HUES64 (cell line): ENCODE measurements at regions not wholly inside any gene's neighbourhood (a gene's known extent, or its start where the extent isn't known, plus 50 kb on each side); places are given as distances from the start of the nearest gene placed in this dataset.
"Not testable (repeated sequence)": the region's sequence is repeated elsewhere in the genome, so short reads cannot be mapped to it uniquely, and the experiment has no call there.

Source experiments
- H3K27ac ChIP-seq: 2 replicates; pipeline ENCODE4 v1.7.0; 2013; ENCODE audit warnings: low read depth, low read length, inconsistent platforms
- H3K27me3 ChIP-seq: 2 replicates; pipeline ENCODE4 v1.6.1; 2013; ENCODE audit warnings: mild to moderate bottlenecking, low read length; ENCODE audit not compliant: insufficient read depth
- H3K36me3 ChIP-seq: 2 replicates; pipeline ENCODE4 v1.6.1; 2013; ENCODE audit warnings: mild to moderate bottlenecking, low read length; ENCODE audit not compliant: insufficient read depth
- H3K4me1 ChIP-seq: 2 replicates; pipeline ENCODE4 v1.6.1; 2013; ENCODE audit warnings: mild to moderate bottlenecking, low read length, moderate library complexity; ENCODE audit not compliant: insufficient read depth
- H3K4me3 ChIP-seq: 2 replicates; pipeline ENCODE4 v1.5.1; 2013; ENCODE audit warnings: mild to moderate bottlenecking, low read length, moderate library complexity
- H3K9ac ChIP-seq: 2 replicates; pipeline ENCODE4 v1.6.1; 2013; ENCODE audit warnings: mild to moderate bottlenecking, low read depth, low read length
- H3K9me3 ChIP-seq: 2 replicates; pipeline ENCODE4 v1.6.1; 2013; ENCODE audit warnings: low read depth, low read length; ENCODE audit not compliant: insufficient read depth
- WGBS: fragments of 150-250, 120-280 bp; methylation state at CpG from one replicate; pipeline ENCODE4 v1.1.7; 2013; ENCODE audit warnings: missing lambda C conversion rate; 5-methylcytosine and 5-hydroxymethylcytosine counted together

GRCh38 chr6:112401083-112401482 is 54.0 kb downstream of the RFPL4B start:
- no peak overlapping the region for H3K4me3 ChIP-seq
- no peaks in the 10 kb centered on the region for H3K27me3 ChIP-seq
- H3K4me1 ChIP-seq = peaks cover 13% of the 10 kb centered on the region
- no peaks in the 10 kb centered on the region for H3K36me3 ChIP-seq
- no peak overlapping the region for H3K27ac ChIP-seq
- WGBS = 100% methylated on average over 1 of the region's 1 CpG
- H3K9me3 ChIP-seq = peaks cover 23% of the 10 kb centered on the region
- H3K9ac ChIP-seq = no peak overlapping the region

DNA sequence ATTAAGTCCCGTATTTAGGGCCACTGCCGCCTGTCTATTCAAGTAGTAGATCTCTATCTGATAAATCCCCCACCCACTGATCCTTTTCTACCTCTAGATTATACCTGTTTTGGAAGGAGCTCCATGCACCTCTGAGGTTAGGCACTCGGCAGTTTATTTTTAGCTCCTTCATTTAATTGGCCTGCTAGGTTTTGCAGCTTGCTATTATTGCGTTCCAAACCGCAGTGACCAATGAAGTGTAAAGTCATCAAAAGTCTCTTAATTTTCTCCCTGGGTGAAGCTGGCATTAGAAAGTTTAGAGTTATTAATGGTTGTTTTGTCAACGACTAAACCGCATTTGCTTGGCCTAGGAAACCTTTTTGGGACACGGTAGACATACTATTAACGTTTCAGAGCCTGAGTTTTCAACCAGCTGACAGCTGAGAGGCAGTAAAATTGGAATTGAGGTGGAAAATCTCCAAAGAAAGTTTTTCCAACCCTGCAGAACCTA is 60.0 kb downstream of the RFPL4B start:
- WGBS = 94% methylated on average over 9 of the region's 9 CpGs
- H3K9ac ChIP-seq = no peak overlapping the region

GRCh38 chr6:112408522-112408921 is 61.4 kb downstream of the RFPL4B start:
- WGBS = 90% methylated on average over 10 of the region's 10 CpGs
- no peak overlapping the region for H3K9ac ChIP-seq
- no peak overlapping the region for H3K4me3 ChIP-seq

More for the DNA sequence above, 60.0 kb downstream of the RFPL4B start:
- Histone ChIP-seq H3K27ac (no peak overlapping the region), H3K36me3 (no peaks in the 10 kb centered on the region), H3K9me3 (no peaks in the 10 kb centered on the region), H3K4me3 (no peak overlapping the region), H3K4me1 (peaks cover 32% of the 10 kb centered on the region), H3K27me3 (no peaks in the 10 kb centered on the region)

GRCh38 chr6:112409311-112409710 is 62.2 kb downstream of the RFPL4B start:
- Histone ChIP-seq H3K9me3 (no peaks in the 10 kb centered on the region), H3K4me3 (no peak overlapping the region), H3K27ac (no peak overlapping the region), H3K9ac (no peak overlapping the region), H3K27me3 (no peaks in the 10 kb centered on the region), H3K36me3 (no peaks in the 10 kb centered on the region), H3K4me1 (peaks cover 37% of the 10 kb centered on the region)
- 83% methylated on average over 2 of the region's 2 CpGs for WGBS

More at GRCh38 chr6:112408522-112408921, 61.4 kb downstream of the RFPL4B start:
- H3K9me3 ChIP-seq = no peaks in the 10 kb centered on the region
- H3K27me3 ChIP-seq = no peaks in the 10 kb centered on the region
- H3K4me1 ChIP-seq = peaks cover 32% of the 10 kb centered on the region
- no peaks in the 10 kb centered on the region for H3K36me3 ChIP-seq
- no peak overlapping the region for H3K27ac ChIP-seq

GRCh38 chr6:112413780-112414179 is 66.7 kb downstream of the RFPL4B start:
- 47% methylated on average over 1 of the region's 1 CpG for WGBS
- H3K27me3 ChIP-seq = no peaks in the 10 kb centered on the region

DNA sequence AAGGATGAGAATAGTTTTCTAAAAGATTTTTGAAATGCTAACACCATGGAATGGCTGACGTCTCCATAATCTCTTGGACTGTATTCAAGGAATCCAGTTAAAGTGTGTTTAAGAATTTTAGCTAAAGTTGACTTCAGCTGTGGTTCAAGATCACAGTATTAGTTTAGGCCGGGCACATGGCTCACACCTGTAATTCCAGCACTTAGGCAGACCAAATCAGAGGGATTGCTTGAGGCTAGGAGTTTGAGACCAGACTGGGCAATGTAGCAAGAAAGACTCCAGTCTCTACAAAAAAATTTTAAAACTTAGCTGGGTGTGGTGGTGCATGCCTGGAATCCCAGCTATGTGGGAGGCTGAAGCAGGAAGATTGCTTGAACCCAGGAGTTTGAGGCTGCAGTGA is 68.2 kb downstream of the RFPL4B start:
- H3K27ac ChIP-seq = no peak overlapping the region
- no peak overlapping the region for H3K4me3 ChIP-seq
- H3K9me3 ChIP-seq = peaks cover 6% of the 10 kb centered on the region; the same call in 1 of the 2 replicates
- H3K4me1 ChIP-seq = peaks cover 5% of the 10 kb centered on the region; the same call in 1 of the 2 replicates
- H3K9ac ChIP-seq = no peak overlapping the region
- WGBS = 89% methylated on average over 2 of the region's 2 CpGs
- H3K36me3 ChIP-seq = no peaks in the 10 kb centered on the region
- H3K27me3 ChIP-seq = no peaks in the 10 kb centered on the region

More at GRCh38 chr6:112413780-112414179, 66.7 kb downstream of the RFPL4B start:
- peaks cover 12% of the 10 kb centered on the region; the same call in 1 of the 2 replicates for H3K4me1 ChIP-seq
- no peak overlapping the region for H3K27ac ChIP-seq
- no peaks in the 10 kb centered on the region for H3K36me3 ChIP-seq
- H3K9ac ChIP-seq = no peak overlapping the region
- no peak overlapping the region for H3K4me3 ChIP-seq
- H3K9me3 ChIP-seq = peaks cover 6% of the 10 kb centered on the region; the same call in 1 of the 2 replicates

GRCh38 chr6:112416866-112417265 is 69.7 kb downstream of the RFPL4B start:
- no peak overlapping the region for H3K27ac ChIP-seq
- H3K9me3 ChIP-seq = peaks cover 6% of the 10 kb centered on the region; the same call in 1 of the 2 replicates
- 97% methylated on average over 4 of the region's 4 CpGs for WGBS
- H3K4me1 ChIP-seq = peaks cover 5% of the 10 kb centered on the region; the same call in 1 of the 2 replicates
- H3K9ac ChIP-seq = no peak overlapping the region
- H3K27me3 ChIP-seq = no peaks in the 10 kb centered on the region
- H3K4me3 ChIP-seq = no peak overlapping the region
- H3K36me3 ChIP-seq = no peaks in the 10 kb centered on the region

DNA sequence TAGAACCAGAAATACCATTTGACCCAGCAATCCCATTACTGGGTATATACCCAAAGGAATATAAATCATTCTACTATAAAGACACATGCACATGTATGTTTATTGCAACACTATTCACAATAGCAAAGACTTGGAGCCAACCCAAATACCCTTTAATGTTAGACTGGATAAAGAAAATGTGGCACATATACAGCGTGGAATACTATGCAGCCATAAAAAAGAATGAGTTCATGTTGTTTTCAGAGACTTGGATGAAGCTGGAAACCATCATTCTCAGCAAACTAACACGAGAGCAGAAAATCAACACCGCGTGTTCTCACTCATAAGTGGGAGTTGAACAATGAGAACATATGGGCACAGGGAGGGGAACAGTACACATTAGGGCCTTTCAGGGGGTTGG is 79.9 kb downstream of the RFPL4B start:
- not testable (repeated sequence) for H3K27me3 ChIP-seq, H3K27ac ChIP-seq, H3K9me3 ChIP-seq, H3K36me3 ChIP-seq, H3K9ac ChIP-seq, H3K4me3 ChIP-seq, H3K4me1 ChIP-seq
- WGBS = 93% methylated on average over 4 of the region's 4 CpGs

DNA sequence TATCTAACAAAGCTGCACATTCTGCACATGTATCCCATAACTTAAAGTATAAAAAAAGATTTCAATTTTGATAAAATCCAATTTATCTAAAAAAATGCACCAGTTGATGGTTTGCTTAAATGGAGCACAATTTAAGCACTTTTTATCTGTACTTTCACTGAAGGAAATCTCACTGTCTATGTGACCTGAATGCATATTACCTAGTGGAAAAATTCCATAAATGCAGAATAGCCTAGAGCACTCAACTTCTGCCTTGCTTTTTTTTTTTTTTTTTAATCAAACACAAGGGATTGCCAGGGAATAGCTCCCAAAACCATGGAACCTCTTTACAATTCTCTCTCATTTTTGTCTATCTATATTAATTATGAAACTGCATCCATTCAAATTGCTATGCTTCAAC is 80.4 kb downstream of the RFPL4B start:
- no peaks in the 10 kb centered on the region for H3K9me3 ChIP-seq
- no peaks in the 10 kb centered on the region for H3K4me1 ChIP-seq
- H3K27me3 ChIP-seq = no peaks in the 10 kb centered on the region
- no peak overlapping the region for H3K9ac ChIP-seq
- H3K4me3 ChIP-seq = no peak overlapping the region
- H3K27ac ChIP-seq = no peak overlapping the region
- H3K36me3 ChIP-seq = no peaks in the 10 kb centered on the region

DNA sequence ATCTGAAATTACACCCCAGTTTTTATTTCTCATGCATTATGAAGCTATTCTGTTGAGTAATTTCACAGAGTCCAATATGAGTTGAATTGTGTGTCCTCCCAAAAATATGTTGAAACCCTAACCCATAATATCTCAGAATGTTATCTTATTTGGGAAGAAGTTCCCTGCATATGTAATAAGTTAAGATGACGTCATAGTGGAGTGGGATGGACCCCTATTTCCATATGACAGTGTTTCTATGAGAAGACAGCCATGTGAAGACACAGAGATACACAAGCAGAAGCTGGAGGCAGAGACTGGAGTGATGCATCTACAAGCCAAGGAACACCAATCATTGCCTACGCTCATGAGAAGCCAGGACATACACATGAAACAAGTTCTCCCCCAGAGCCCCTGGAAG is 81.3 kb downstream of the RFPL4B start:
- H3K4me1 ChIP-seq = no peaks in the 10 kb centered on the region
- H3K9ac ChIP-seq = no peak overlapping the region
- H3K4me3 ChIP-seq = no peak overlapping the region
- WGBS = 97% methylated on average over 2 of the region's 2 CpGs
- no peaks in the 10 kb centered on the region for H3K9me3 ChIP-seq
- H3K36me3 ChIP-seq = no peaks in the 10 kb centered on the region
- H3K27me3 ChIP-seq = no peaks in the 10 kb centered on the region
- H3K27ac ChIP-seq = no peak overlapping the region

GRCh38 chr6:112429226-112429625 is 82.1 kb downstream of the RFPL4B start:
- Histone ChIP-seq H3K9ac (no peak overlapping the region), H3K4me3 (no peak overlapping the region), H3K4me1 (no peaks in the 10 kb centered on the region), H3K36me3 (no peaks in the 10 kb centered on the region), H3K27ac (no peak overlapping the region), H3K27me3 (no peaks in the 10 kb centered on the region), H3K9me3 (no peaks in the 10 kb centered on the region)
- WGBS = 91% methylated on average over 3 of the region's 3 CpGs

- 100% methylated on average over 2 of the region's 2 CpGs for WGBS
- no peaks in the 10 kb centered on the region for H3K27me3 ChIP-seq
- no peaks in the 10 kb centered on the region for H3K4me1 ChIP-seq
- H3K27ac ChIP-seq = no peak overlapping the region
- H3K4me3 ChIP-seq = no peak overlapping the region
- H3K36me3 ChIP-seq = no peaks in the 10 kb centered on the region
- H3K9me3 ChIP-seq = no peaks in the 10 kb centered on the region
- no peak overlapping the region for H3K9ac ChIP-seq
Measured at GRCh38 chr6:112431803-112432202, 84.7 kb downstream of the RFPL4B start.
